ENCODE measurements at regions not wholly inside any gene's neighbourhood (a gene's known extent, or its start where the extent isn't known, plus 50 kb on each side); places are given as distances from the start of the nearest gene placed in this dataset.

DNA sequence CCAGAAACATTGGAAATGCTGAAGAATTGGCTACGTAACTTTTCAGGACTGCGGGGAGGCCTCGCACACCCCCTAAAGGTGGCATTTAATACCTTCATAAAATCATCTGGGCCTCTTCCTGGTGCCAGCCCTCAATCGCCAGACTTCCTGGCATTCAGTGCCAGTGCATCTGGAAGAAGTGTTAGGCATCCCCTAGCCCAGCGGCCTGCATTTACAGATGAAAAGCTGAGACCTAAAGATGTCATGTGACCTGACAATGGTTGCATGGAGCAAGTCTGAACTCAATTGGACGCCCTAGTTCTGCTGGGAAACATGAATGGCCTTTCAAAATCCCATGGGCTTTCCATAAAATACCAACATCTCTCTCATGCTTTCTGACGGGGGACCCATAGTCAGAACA, 81.0 kb upstream of the TMEM45B start:
- TF ChIP-seq ZFX (IDR thresholded peaks at IDR 0.05) (no peak), EZH2 (IDR thresholded peaks at IDR 0.05) (no peak), FOSL1 (IDR thresholded peaks at IDR 0.05; ENCODE audit: low read depth) (no peak), POLR2A (IDR thresholded peaks at IDR 0.05; ENCODE audit: borderline replicate concordance, extremely low read depth, insufficient read depth, insufficient read length) (no peak), JUND (IDR thresholded peaks at IDR 0.05) (no peak), ZBTB33 (IDR thresholded peaks at IDR 0.05; ENCODE audit: extremely low read depth, insufficient replicate concordance, low read length) (no peak), EZH2phosphoT487 (IDR thresholded peaks at IDR 0.05; ENCODE audit: borderline replicate concordance) (no peak), ELF1 (IDR thresholded peaks at IDR 0.05; ENCODE audit: borderline replicate concordance, low read depth) (no peak), SIN3A (IDR thresholded peaks at IDR 0.05; ENCODE audit: low read depth) (no peak), CEBPB (IDR thresholded peaks at IDR 0.05; ENCODE audit: low read depth) (no peak), EGR1 (IDR thresholded peaks at IDR 0.05; ENCODE audit: low read depth) (no peak), POLR2AphosphoS5 (IDR thresholded peaks at IDR 0.05; ENCODE audit: low read depth, low read length) (no peak)
- TF ChIP-seq, protein P1, sequence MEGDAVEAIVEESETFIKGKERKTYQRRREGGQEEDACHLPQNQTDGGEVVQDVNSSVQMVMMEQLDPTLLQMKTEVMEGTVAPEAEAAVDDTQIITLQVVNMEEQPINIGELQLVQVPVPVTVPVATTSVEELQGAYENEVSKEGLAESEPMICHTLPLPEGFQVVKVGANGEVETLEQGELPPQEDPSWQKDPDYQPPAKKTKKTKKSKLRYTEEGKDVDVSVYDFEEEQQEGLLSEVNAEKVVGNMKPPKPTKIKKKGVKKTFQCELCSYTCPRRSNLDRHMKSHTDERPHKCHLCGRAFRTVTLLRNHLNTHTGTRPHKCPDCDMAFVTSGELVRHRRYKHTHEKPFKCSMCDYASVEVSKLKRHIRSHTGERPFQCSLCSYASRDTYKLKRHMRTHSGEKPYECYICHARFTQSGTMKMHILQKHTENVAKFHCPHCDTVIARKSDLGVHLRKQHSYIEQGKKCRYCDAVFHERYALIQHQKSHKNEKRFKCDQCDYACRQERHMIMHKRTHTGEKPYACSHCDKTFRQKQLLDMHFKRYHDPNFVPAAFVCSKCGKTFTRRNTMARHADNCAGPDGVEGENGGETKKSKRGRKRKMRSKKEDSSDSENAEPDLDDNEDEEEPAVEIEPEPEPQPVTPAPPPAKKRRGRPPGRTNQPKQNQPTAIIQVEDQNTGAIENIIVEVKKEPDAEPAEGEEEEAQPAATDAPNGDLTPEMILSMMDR (IDR thresholded peaks at IDR 0.05 in 2 of 3, conservative IDR thresholded peaks at IDR 0.05 in 1 of 3; ENCODE audit: borderline replicate concordance in 1 of 3, insufficient read depth in 1 of 3, low read depth in 2 of 3, low read length in 2 of 3): no peak
- TF ChIP-seq, protein P2, sequence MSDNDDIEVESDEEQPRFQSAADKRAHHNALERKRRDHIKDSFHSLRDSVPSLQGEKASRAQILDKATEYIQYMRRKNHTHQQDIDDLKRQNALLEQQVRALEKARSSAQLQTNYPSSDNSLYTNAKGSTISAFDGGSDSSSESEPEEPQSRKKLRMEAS (IDR thresholded peaks at IDR 0.05): no peak

Measured in HCT116 (cell line).